HG03280 (cell line): ENCODE measurements at regions not wholly inside any gene's neighbourhood (a gene's known extent, or its start where the extent isn't known, plus 50 kb on each side); places are given as distances from the start of the nearest gene placed in this dataset.

Experiments
- ATAC-seq: cut with Tn5 transposase; IDR thresholded peaks from one replicate; pipeline ENCODE4 v1.9.1; 2021; ENCODE audit warnings: mild to moderate bottlenecking, moderate library complexity; ENCODE audit not compliant: unreplicated experiment

GRCh38 chr2:144333143-144333555, 186.8 kb downstream of the ZEB2 start:
- ATAC-seq = no peak

- peak; percentile 92 for ATAC-seq
Measured at GRCh38 chr2:144332356-144333142, 187.4 kb downstream of the ZEB2 start.

GRCh38 chr2:144331674-144332355, 188.1 kb downstream of the ZEB2 start:
- peak; percentile 48 for ATAC-seq

DNA sequence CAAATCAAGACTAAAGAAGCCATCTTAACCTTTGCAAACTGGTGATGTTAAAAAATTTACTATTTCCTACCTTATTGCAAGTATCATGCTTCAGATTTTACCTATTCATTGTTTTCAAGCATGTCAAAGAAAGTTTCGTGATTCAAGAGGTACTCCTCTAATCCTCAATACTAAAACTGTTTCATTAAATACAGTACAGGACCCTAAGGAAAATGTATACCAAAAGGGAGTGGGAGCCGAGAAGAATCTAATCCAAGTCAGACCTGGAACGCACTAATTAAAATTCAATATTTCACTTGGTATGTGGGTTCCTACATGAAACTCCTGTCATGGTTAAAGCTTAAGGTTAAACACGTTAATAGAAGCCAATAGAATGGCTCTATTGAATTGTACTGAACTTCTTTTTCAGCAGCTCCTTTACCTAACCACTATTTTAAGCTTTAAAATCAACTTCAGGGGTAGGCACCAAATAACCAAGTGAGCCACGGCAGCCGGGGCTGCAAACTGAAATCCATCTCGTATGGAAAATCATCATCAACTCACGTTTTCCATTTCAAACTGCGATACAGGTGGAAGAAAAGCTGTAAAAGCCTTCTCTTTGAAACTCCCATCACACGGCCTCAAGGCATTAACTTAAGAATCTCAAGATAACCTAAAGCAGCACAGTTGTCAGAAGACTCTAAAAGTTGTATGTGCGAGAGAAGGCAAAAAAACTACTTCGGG, 188.8 kb downstream of the ZEB2 start:
- ATAC-seq = no peak

DNA sequence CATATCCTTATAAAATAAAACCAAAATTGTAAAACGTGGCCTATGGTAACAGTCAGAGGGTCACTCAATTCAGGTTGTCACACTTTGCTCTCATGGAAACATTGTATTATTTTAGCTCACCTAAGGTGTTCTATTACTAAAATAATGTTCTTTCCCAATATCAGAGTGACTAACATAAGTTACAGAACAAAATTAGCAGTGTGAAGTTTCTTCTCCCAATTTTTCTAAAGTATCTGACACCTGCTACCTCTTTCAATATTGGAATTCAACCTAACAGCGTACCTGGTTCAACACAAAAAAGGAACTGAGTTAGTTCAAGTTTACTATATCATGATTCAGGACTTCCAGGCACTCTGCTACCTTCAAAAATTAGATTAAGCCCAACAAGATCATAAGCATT, 190.4 kb downstream of the ZEB2 start:
- no peak for ATAC-seq

DNA sequence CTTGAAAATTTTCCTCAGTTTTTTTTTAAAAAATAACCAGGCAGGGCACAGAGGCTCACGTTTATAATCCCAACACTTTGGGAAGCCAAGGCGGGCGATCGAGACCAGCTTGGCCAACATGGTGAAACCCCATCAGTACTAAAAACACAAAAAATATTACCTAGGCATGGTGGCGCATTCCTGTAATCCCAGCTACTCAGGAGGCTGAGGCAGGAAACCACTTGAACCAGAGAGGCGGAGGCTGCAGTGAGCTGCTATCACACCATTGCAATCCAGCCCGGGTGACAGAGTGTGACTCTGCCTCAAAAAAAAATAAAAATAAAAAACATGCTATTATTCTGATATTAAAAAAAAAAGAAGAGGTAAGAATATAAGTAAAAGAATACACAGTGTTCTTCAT, 191.0 kb downstream of the ZEB2 start:
- no peak for ATAC-seq

DNA sequence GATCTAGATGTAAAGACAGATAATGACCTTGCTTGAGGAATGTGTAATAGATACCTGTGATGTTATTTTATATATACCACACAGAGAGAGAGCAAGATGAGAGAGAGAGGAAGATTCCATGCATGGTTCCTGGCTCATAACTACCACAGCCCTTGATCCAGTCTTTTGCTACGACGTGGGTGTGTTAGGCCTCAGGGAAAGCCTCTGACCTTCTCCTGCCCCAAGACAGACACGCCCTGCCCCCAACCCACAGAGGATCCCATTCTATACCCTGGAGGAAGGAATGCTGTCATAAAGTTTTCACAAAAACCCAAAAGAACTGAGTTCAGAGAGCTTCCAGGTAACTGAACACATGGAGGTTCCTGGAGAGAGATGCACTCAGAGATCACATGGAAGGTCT, 193.1 kb downstream of the ZEB2 start:
- no peak for ATAC-seq

GRCh38 chr2:144325086-144325485, 194.8 kb downstream of the ZEB2 start:
- ATAC-seq = peak; percentile 52

DNA sequence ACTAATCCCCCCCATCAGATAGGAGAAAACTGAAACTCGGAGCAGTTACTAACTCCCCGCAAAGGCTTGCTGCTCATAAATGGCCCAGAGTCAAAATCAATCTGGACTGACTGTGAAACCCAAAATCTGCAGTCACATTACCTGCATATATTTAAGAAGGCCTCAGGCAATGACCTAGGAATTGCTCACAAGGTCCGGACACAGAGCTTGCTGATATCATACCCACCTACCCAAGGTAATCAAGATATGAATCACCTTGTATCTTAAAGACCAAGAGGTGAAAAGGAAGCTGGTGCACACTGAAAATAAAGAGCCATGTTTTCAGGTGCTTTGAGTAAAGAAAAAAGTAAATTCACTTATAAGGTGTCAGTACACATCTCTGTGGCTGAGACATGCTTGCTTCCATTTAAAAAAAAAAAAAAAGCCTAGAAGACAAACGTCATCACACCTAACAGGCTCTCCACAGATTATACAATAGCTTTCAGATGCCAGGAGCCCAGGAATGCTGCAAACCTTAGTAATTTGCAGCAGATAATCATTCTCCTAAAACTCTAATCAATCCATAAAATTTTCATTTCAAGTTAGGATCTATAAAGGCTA, 195.4 kb downstream of the ZEB2 start:
- ATAC-seq = peak; percentile 42

DNA sequence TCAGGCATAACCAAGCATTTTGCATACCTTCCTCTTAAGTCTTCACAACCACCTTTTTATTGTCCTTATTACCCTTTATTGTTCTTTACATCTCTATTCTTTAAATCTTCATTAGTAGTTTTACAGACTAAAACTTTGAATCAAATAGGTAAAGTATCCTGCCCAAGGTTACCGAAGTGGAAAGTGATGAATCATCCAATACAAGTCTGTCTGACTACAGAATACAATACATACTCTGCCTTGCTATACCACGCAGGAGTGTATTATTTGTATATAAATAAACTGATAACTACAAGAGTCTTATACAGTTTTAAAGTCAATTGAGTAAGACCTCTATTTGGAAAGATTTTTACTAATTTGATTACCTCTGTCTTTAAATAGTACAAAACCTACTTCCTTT, 196.0 kb downstream of the ZEB2 start:
- ATAC-seq = peak; percentile 36

DNA sequence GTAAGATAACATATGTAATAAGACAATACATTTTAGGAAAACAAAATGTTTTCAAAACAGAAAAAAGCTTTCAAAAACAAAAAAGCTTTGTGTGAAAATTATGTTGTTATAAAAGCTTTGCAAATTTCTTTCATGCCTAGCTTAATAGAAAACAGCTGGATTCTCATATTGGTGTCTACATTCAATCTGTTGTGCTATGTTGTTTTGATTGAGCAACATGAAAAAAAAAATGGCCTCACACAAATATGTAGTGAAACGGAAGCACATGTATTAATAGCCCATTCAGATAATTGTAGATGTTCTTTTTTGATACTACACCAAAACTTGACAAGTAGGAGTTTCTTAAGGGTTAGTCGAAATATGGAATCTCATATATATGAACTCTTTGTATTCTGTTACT, 197.5 kb downstream of the ZEB2 start:
- no peak for ATAC-seq

DNA sequence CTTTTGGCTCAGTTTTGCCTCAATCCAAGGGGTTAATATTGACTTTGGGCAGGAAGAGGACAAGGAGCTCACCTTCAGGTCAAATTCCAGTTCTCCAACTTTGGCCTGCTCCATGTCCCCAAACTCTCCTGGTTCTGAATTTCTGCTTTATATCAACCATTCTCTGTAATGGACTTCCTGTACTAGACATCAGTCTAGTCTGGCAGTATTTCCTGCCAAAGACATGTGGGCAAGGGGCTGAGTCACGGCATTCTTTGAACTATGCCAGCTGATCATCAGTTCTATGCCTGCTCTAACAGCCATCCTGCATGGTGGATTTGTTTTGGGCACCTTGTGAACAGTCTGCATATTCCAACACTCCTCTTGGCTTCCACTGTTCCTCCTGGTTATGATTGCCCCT, 199.4 kb downstream of the ZEB2 start:
- no peak for ATAC-seq

DNA sequence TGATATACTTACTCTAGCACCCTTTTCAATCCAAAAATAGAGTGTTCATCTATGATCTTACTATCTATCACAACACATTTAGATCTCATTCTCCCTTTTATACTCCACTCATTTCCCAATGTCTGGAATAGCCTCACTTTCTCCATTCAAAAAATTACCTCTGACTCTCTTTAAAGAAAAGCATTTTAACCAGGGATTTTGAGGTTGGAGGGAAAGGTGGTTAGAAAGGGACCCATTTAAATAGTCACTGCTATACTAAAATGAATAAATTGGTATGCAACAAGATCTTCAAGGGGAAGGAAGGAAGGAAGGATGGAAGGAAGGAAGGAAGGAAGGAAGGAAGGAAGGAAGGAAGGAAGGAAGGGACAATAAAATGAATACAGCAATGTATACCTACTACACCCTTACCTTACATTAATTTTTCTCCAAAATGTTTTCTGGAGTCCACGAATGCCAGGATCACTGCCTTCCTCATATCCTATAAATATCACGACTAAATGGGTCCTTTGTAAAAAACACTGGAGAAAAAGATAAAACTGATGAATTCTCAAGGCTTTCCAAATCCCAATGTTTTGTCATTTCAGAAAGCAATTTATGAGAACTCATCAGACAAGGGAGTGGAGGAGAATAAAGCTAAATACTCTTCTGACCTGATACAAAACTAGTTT, 202.7 kb downstream of the ZEB2 start:
- ATAC-seq = no peak

GRCh38 chr2:144310889-144311608, 208.9 kb downstream of the ZEB2 start:
- no peak for ATAC-seq

GRCh38 chr2:144310484-144310883, 209.4 kb downstream of the ZEB2 start:
- no peak for ATAC-seq

DNA sequence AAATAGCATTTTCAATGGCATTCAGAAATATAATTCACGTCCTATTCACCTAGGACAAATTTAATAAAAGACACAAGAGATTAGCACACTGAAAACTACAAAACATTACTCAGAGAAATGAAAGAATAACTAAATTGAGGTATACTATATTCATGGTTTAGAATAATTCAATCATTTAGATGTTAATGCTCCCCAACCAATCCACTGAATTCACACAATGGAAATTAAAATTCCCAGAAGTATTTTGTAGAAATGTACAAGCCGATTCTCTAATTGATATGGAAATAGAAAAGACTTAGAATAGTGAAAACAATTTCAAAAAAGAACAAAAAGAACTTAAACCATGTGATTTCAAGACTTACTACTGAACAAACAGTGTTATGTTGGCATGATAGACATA, 212.2 kb downstream of the ZEB2 start:
- no peak for ATAC-seq

GRCh38 chr2:144304202-144304601, 215.7 kb downstream of the ZEB2 start:
- ATAC-seq = no peak

DNA sequence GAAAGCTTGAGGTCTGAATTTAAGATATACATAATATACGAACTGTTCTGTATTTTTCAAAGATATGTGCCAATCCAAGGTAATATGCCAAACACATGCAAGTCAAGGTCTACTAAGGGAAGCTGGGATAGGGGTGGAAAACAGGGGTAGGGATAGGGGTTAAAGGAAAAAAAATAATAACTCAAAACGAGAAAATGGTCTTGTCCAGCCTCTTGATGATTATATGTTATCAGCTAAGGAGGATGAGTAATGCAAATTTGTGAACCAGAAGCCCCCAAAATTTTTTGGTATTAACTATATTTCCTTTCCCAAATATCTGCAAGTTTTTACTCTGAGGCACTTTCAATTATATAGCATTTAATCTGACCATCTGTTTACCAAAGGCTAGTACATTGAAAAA, 219.3 kb downstream of the ZEB2 start:
- no peak for ATAC-seq

DNA sequence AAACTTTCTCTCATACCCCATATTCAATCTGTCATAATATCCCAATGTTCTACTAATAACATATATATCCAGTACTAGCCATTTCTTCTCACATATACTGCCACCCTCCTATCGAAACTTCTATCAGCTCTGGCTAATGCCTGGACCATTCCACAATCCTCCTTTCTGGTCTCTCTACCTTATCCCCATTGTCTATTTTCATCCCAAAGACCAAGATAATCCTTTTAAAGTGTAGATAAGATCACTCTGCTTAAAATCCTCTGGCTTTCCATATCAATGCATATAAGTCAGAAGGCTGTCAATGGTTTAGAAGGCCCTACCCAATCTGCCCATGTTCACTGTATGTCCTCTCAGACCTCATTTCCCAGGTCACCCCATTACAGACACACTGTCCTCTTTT, 229.6 kb downstream of the ZEB2 start:
- no peak for ATAC-seq

GRCh38 chr2:144288438-144288837, 231.5 kb downstream of the ZEB2 start:
- no peak for ATAC-seq
